ENCODE measurements at regions not wholly inside any gene's neighbourhood (a gene's known extent, or its start where the extent isn't known, plus 50 kb on each side); places are given as distances from the start of the nearest gene placed in this dataset.

DNA sequence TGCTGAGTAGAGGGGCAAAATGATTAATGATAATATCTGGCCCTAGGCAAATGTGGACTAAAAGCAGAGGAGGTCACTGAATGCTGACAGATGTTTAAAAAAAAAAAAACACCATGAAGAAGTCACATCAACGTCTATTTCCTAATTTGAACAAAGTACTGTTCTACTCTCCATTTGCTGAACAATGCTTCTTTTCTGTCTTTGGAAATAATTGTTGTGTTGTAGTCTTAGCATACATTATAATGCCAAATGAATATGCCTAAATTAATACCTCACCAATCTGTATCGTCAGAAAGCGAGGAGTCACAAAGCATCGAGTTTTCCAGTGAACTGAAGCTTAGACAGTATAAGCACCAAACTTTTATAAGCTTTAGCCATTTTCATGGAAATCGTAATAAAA lies 140.9 kb upstream of the JADE1 start:
- TF ChIP-seq, protein P1, sequence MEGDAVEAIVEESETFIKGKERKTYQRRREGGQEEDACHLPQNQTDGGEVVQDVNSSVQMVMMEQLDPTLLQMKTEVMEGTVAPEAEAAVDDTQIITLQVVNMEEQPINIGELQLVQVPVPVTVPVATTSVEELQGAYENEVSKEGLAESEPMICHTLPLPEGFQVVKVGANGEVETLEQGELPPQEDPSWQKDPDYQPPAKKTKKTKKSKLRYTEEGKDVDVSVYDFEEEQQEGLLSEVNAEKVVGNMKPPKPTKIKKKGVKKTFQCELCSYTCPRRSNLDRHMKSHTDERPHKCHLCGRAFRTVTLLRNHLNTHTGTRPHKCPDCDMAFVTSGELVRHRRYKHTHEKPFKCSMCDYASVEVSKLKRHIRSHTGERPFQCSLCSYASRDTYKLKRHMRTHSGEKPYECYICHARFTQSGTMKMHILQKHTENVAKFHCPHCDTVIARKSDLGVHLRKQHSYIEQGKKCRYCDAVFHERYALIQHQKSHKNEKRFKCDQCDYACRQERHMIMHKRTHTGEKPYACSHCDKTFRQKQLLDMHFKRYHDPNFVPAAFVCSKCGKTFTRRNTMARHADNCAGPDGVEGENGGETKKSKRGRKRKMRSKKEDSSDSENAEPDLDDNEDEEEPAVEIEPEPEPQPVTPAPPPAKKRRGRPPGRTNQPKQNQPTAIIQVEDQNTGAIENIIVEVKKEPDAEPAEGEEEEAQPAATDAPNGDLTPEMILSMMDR (IDR thresholded peaks at IDR 0.05 in 4 of 5, conservative IDR thresholded peaks at IDR 0.05 in 1 of 5), result no peak
- TF ChIP-seq POLR2A (IDR thresholded peaks at IDR 0.05), result no peak

Data from gastrocnemius medialis (tissue), 4 donors.